Neural cell (in vitro differentiated cells): ENCODE measurements at regions not wholly inside any gene's neighbourhood (a gene's known extent, or its start where the extent isn't known, plus 50 kb on each side); places are given as distances from the start of the nearest gene placed in this dataset.

Experiments
- CTCF ChIP-seq: fragments of 450-650 bp; IDR thresholded peaks from 2 replicates; pipeline ENCODE4 v1.5.1; 2014; ENCODE audit warnings: antibody characterized with exemption, mild to moderate bottlenecking, moderate library complexity; ENCODE audit not compliant: poor library complexity, severe bottlenecking
- EP300 ChIP-seq: fragments of 450-650 bp; conservative IDR thresholded peaks from 2 replicates; pipeline ENCODE4 v1.6.1; 2014; ENCODE audit warnings: antibody characterized with exemption, mild to moderate bottlenecking, moderate library complexity; ENCODE audit not compliant: poor library complexity, severe bottlenecking
- EZH2 ChIP-seq: fragments of 200-600, 300-800 bp; shearing (Covaris generic), sonication (generic); IDR thresholded peaks from 2 replicates; pipeline ENCODE4 v1.6.1; 2014; ENCODE audit warnings: antibody characterized with exemption, low read length, borderline replicate concordance, mild to moderate bottlenecking; ENCODE audit not compliant: insufficient read depth, poor library complexity, severe bottlenecking
- RAD21 ChIP-seq: fragments of 450-650 bp; conservative IDR thresholded peaks from 2 replicates; pipeline ENCODE4 v1.6.1; 2014; ENCODE audit warnings: antibody characterized with exemption, mild to moderate bottlenecking, moderate library complexity
- REST ChIP-seq: IDR thresholded peaks from 2 replicates; pipeline ENCODE4 v1.6.1; 2012; ENCODE audit warnings: borderline replicate concordance
- SMC3 ChIP-seq: fragments of 450-650 bp; conservative IDR thresholded peaks from 2 replicates; pipeline ENCODE4 v1.6.1; 2014; ENCODE audit warnings: antibody characterized with exemption, mild to moderate bottlenecking, moderate library complexity; ENCODE audit not compliant: poor library complexity
- TAF1 ChIP-seq: IDR thresholded peaks from 2 replicates; pipeline ENCODE4 v1.6.1; 2012; ENCODE audit warnings: low read depth

GRCh38 chr21:35520302-35520701 lies 471.2 kb upstream of the RUNX1 start:
- TF ChIP-seq EZH2 (no peak), CTCF (no peak), TAF1 (no peak), RAD21 (no peak), REST (no peak), EP300 (no peak), SMC3 (no peak)
